Mesodermal cell (in vitro differentiated cells): ENCODE measurements at regions not wholly inside any gene's neighbourhood (a gene's known extent, or its start where the extent isn't known, plus 50 kb on each side); places are given as distances from the start of the nearest gene placed in this dataset.

Experiments used
- H3K27ac ChIP-seq: 2 replicates; pipeline ENCODE4 v1.7.0; 2013; ENCODE audit warnings: mild to moderate bottlenecking, low read depth, low read length, moderate library complexity; ENCODE audit not compliant: severe bottlenecking
- H3K36me3 ChIP-seq: 2 replicates; pipeline ENCODE4 v1.7.1; 2013; ENCODE audit warnings: mild to moderate bottlenecking, low read length, moderate library complexity; ENCODE audit not compliant: control insufficient read depth, insufficient read depth
- H3K4me1 ChIP-seq: one replicate; pipeline ENCODE4 v1.7.1; 2013; ENCODE audit warnings: mild to moderate bottlenecking, low read length; ENCODE audit not compliant: insufficient read depth, control insufficient read depth, poor library complexity, severe bottlenecking
- H3K4me3 ChIP-seq: 2 replicates; pipeline ENCODE4 v1.7.0; 2013; ENCODE audit warnings: low read length, control low read depth, mild to moderate bottlenecking; ENCODE audit not compliant: insufficient read depth, poor library complexity, severe bottlenecking; ENCODE audit errors: extremely low read depth
- H3K9me3 ChIP-seq: 2 replicates; pipeline ENCODE4 v1.7.1; 2013; ENCODE audit warnings: mild to moderate bottlenecking, low read length, moderate library complexity; ENCODE audit not compliant: control insufficient read depth
- WGBS, 2 experiments: methylation state at CpG; one replicate each; pipeline ENCODE4 v1.1.5; 2013; ENCODE audit warnings: missing lambda C conversion rate in 2 of 2; ENCODE audit not compliant: insufficient coverage in 2 of 2; 5-methylcytosine and 5-hydroxymethylcytosine counted together

GRCh38 chr3:144173491-144173890, 201.9 kb downstream of the DIPK2A start:
- WGBS, 2 experiments, result 86 to 100% methylated on average over 1 of the region's 1 CpG
- H3K4me1 ChIP-seq, result no peaks in the 10 kb centered on the region
- H3K9me3 ChIP-seq, result no peaks in the 10 kb centered on the region
- no peak overlapping the region for H3K4me3 ChIP-seq
- H3K27ac ChIP-seq, result no peak overlapping the region
- no peaks in the 10 kb centered on the region for H3K36me3 ChIP-seq

- Histone ChIP-seq H3K9me3 (no peaks in the 10 kb centered on the region), H3K27ac (no peak overlapping the region), H3K36me3 (no peaks in the 10 kb centered on the region), H3K4me1 (no peaks in the 10 kb centered on the region), H3K4me3 (no peak overlapping the region)
- 94 to 95% methylated on average over 18 to 21 of the region's 21 CpGs for WGBS, 2 experiments
Observed at GRCh38 chr3:144175644-144176425, 204.2 kb downstream of the DIPK2A start.

- Histone ChIP-seq H3K9me3 (no peaks in the 10 kb centered on the region), H3K36me3 (no peaks in the 10 kb centered on the region), H3K4me3 (no peak overlapping the region), H3K27ac (no peak overlapping the region), H3K4me1 (no peaks in the 10 kb centered on the region)
- 100% methylated on average over 1 to 2 of the region's 2 CpGs for WGBS, 2 experiments
Observed at GRCh38 chr3:144177649-144178048, 206.0 kb downstream of the DIPK2A start.

- H3K9me3 ChIP-seq, result no peaks in the 10 kb centered on the region
- H3K27ac ChIP-seq, result no peak overlapping the region
- no CpG with 5 or more reads among the region's 2 CpGs for WGBS, 2 experiments
Observed at GRCh38 chr3:144178607-144179006, 207.0 kb downstream of the DIPK2A start.

GRCh38 chr3:144181062-144181461, 209.4 kb downstream of the DIPK2A start:
- H3K36me3 ChIP-seq, result no peaks in the 10 kb centered on the region
- no peaks in the 10 kb centered on the region for H3K4me1 ChIP-seq
- H3K9me3 ChIP-seq, result peaks cover 6% of the 10 kb centered on the region
- WGBS, 2 experiments, result no CpG with 5 or more reads among the region's 2 CpGs
- H3K4me3 ChIP-seq, result no peak overlapping the region
- no peak overlapping the region for H3K27ac ChIP-seq

More at GRCh38 chr3:144178607-144179006, 207.0 kb downstream of the DIPK2A start:
- Histone ChIP-seq H3K4me1 (no peaks in the 10 kb centered on the region), H3K36me3 (no peaks in the 10 kb centered on the region), H3K4me3 (no peak overlapping the region)

GRCh38 chr3:144182501-144182900, 210.9 kb downstream of the DIPK2A start:
- no peak overlapping the region for H3K27ac ChIP-seq
- WGBS, 2 experiments, result no CpG with 5 or more reads among the region's 1 CpG
- no peaks in the 10 kb centered on the region for H3K36me3 ChIP-seq
- no peaks in the 10 kb centered on the region for H3K4me1 ChIP-seq
- peaks cover 6% of the 10 kb centered on the region for H3K9me3 ChIP-seq
- no peak overlapping the region for H3K4me3 ChIP-seq

- Histone ChIP-seq H3K27ac (no peak overlapping the region), H3K4me1 (peaks cover 3% of the 10 kb centered on the region), H3K4me3 (no peak overlapping the region), H3K9me3 (peaks cover 6% of the 10 kb centered on the region), H3K36me3 (no peaks in the 10 kb centered on the region)
- WGBS, 2 experiments, result 80 to 94% methylated on average over 1 to 2 of the region's 3 CpGs
Observed at GRCh38 chr3:144185276-144185675, 213.7 kb downstream of the DIPK2A start.

GRCh38 chr3:144187531-144188210, 216.0 kb downstream of the DIPK2A start:
- Histone ChIP-seq H3K9me3 (peaks cover 6% of the 10 kb centered on the region), H3K4me1 (peaks cover 3% of the 10 kb centered on the region), H3K4me3 (no peak overlapping the region), H3K27ac (no peak overlapping the region), H3K36me3 (no peaks in the 10 kb centered on the region)
- WGBS, 2 experiments, result 100% methylated on average over 1 of the region's 2 CpGs; no CpG with 5 or more reads in 1 of the 2 experiments

GRCh38 chr3:144189044-144189443, 217.4 kb downstream of the DIPK2A start:
- Histone ChIP-seq H3K27ac (peak overlapping the region; percentile 56), H3K4me3 (no peak overlapping the region), H3K36me3 (no peaks in the 10 kb centered on the region), H3K4me1 (peaks cover 3% of the 10 kb centered on the region), H3K9me3 (peaks cover 6% of the 10 kb centered on the region)
- WGBS, 2 experiments, result 89 to 95% methylated on average over 2 of the region's 2 CpGs

- Histone ChIP-seq H3K27ac (no peak overlapping the region), H3K4me1 (no peaks in the 10 kb centered on the region), H3K4me3 (no peak overlapping the region), H3K9me3 (no peaks in the 10 kb centered on the region), H3K36me3 (no peaks in the 10 kb centered on the region)
- WGBS, 2 experiments, result 84 to 100% methylated on average over 2 of the region's 2 CpGs
Observed at GRCh38 chr3:144197116-144197515, 225.5 kb downstream of the DIPK2A start.

GRCh38 chr3:144197582-144197981, 226.0 kb downstream of the DIPK2A start:
- WGBS, 2 experiments, result 80 to 91% methylated on average over 1 of the region's 1 CpG
- no peaks in the 10 kb centered on the region for H3K4me1 ChIP-seq
- no peaks in the 10 kb centered on the region for H3K36me3 ChIP-seq
- H3K4me3 ChIP-seq, result no peak overlapping the region
- H3K27ac ChIP-seq, result no peak overlapping the region
- H3K9me3 ChIP-seq, result no peaks in the 10 kb centered on the region
